HCT116 (cell line): ENCODE measurements at regions not wholly inside any gene's neighbourhood (a gene's known extent, or its start where the extent isn't known, plus 50 kb on each side); places are given as distances from the start of the nearest gene placed in this dataset.

Source experiments
- ATAC-seq: fragments of 200-7000 bp; cut with Tn5 transposase; 2 replicates; pipeline ENCODE4 v1.9.1; 2020; ENCODE audit warnings: mild to moderate bottlenecking, moderate library complexity
- BruUV-seq: library from RNA; stranded (reverse); fragments of 400-500 nt; replicated peaks from 2 replicates; lab custom pipeline; 2021; lab: Mats Ljungman, UMichigan
- CTCF ChIA-PET: fragments of 300-600 bp; sonication (Branson Sonifier 250); formaldehyde crosslinking; loops from one replicate; lab custom pipeline; 2021; ENCODE audit warnings: antibody characterized with exemption; lab: Charles Lee
- POLR2A ChIA-PET: fragments of 300-600, 350-600 bp; sonication (Branson Sonifier 250); formaldehyde crosslinking; loops from one replicate; lab custom pipeline; 2021; ENCODE audit warnings: antibody characterized with exemption; lab: Charles Lee
- RAD21 ChIA-PET, 2 experiments: fragments of 300-600 bp; sonication (Branson Sonifier 250); formaldehyde crosslinking; loops; one replicate each; lab custom pipeline; 2023; ENCODE audit warnings: low total read pairs in 2 of 2; ENCODE audit not compliant: uncharacterized antibody in 2 of 2, unreplicated experiment in 2 of 2, low non-redundant PET in 1 of 2; lab: Charles Lee
- DNase-seq: peaks from one replicate; pipeline ENCODE4 v3.0.0-alpha.2; 2010; ENCODE audit warnings: low read depth, low spot score
- H2AFZ ChIP-seq: fragments of 200-600 bp; shearing (Covaris generic), sonication (generic); 2 replicates; pipeline ENCODE4 v1.6.1; 2017; ENCODE audit warnings: low read depth, mixed run types, mixed read lengths, antibody characterized with exemption, low read length; ENCODE audit not compliant: poor library complexity, severe bottlenecking
- H3K27ac ChIP-seq: 2 replicates; pipeline ENCODE4 v1.5.1; 2012; ENCODE audit warnings: low read depth, low read length
- H3K27me3 ChIP-seq: fragments of 200-600 bp; sonication (generic); 2 replicates; pipeline ENCODE4 v1.6.1; 2016; ENCODE audit warnings: mixed run types, low read length, mixed read lengths; ENCODE audit not compliant: insufficient read depth
- H3K36me3 ChIP-seq, 2 experiments: fragments of 200-500 bp in 1 of 2; fragments of 200-600 bp in 1 of 2; sonication (Bioruptor generic) in 1 of 2; sonication (generic) in 1 of 2; 2 replicates each; pipeline versions ENCODE4 v1.5.1 to v1.6.1; 2014 to 2016; ENCODE audit warnings: low read length in 2 of 2, inconsistent platforms in 1 of 2, mixed read lengths in 1 of 2, mixed run types in 1 of 2; ENCODE audit not compliant: insufficient read depth in 2 of 2, control insufficient read depth in 1 of 2
- H3K4me1 ChIP-seq, 2 experiments: fragments of 200-600 bp in 1 of 2; sonication (generic) in 1 of 2; 2 replicates each; pipeline versions ENCODE4 v1.5.1 to v1.6.1; 2012 to 2017; ENCODE audit warnings: low read length in 2 of 2, inconsistent platforms in 1 of 2, mild to moderate bottlenecking in 1 of 2, mixed read lengths in 1 of 2, mixed run types in 1 of 2, moderate library complexity in 1 of 2; ENCODE audit not compliant: insufficient read depth in 2 of 2, control insufficient read depth in 1 of 2
- H3K4me2 ChIP-seq: fragments of 200-600 bp; sonication (generic); 2 replicates; pipeline ENCODE4 v1.6.1; 2017; ENCODE audit warnings: mixed run types, low read length, mixed read lengths
- H3K4me3 ChIP-seq, 2 experiments: fragments of 200-600 bp in 1 of 2; sonication (generic) in 1 of 2; replicated peaks in 1 of 2; 2 replicates each; pipeline ENCODE4 v1.5.1; 2011 to 2016; ENCODE audit warnings: low read length in 2 of 2, control low read depth in 1 of 2, low read depth in 1 of 2, mild to moderate bottlenecking in 1 of 2, mixed read lengths in 1 of 2, mixed run types in 1 of 2
- H3K79me2 ChIP-seq: fragments of 200-600 bp; sonication (generic); 2 replicates; pipeline ENCODE4 v1.6.1; 2017; ENCODE audit warnings: mild to moderate bottlenecking, mixed run types, low read length, moderate library complexity, mixed read lengths; ENCODE audit not compliant: insufficient read depth
- H3K9ac ChIP-seq: fragments of 200-600 bp; sonication (generic); 2 replicates; pipeline ENCODE4 v1.6.1; 2016; ENCODE audit warnings: low read length, mixed read lengths
- H3K9me2 ChIP-seq: fragments of 200-600 bp; sonication (generic), shearing (Covaris generic); 2 replicates; pipeline ENCODE4 v1.6.1; 2017; ENCODE audit warnings: mixed run types, mild to moderate bottlenecking, moderate library complexity; ENCODE audit not compliant: insufficient read depth
- H3K9me3 ChIP-seq, 2 experiments: fragments of 200-500 bp in 1 of 2; fragments of 200-600 bp in 1 of 2; sonication (Bioruptor generic) in 1 of 2; sonication (generic) in 1 of 2; 2 replicates each; pipeline ENCODE4 v1.6.1; 2014 to 2017; ENCODE audit warnings: low read length in 2 of 2, mixed read lengths in 2 of 2, inconsistent platforms in 1 of 2, low read depth in 1 of 2, mild to moderate bottlenecking in 1 of 2, mixed run types in 1 of 2, moderate library complexity in 1 of 2; ENCODE audit not compliant: control insufficient read depth in 1 of 2, insufficient read depth in 1 of 2
- H4K20me1 ChIP-seq: fragments of 200-600 bp; sonication (generic), shearing (Covaris generic); 2 replicates; pipeline ENCODE4 v1.6.1; 2017; ENCODE audit warnings: mixed run types, mild to moderate bottlenecking, moderate library complexity; ENCODE audit not compliant: insufficient read depth
- ATF3 ChIP-seq: IDR thresholded peaks from 2 replicates; pipeline ENCODE4 v1.6.1; 2012
- CBX3 ChIP-seq: IDR thresholded peaks from 2 replicates; pipeline ENCODE4 v1.6.1; 2012; ENCODE audit warnings: low read depth
- CEBPB ChIP-seq: IDR thresholded peaks from 2 replicates; pipeline ENCODE4 v1.6.1; 2012; ENCODE audit warnings: low read depth
- EGR1 ChIP-seq: IDR thresholded peaks from 2 replicates; pipeline ENCODE4 v1.6.1; 2012; ENCODE audit warnings: low read depth
- JUND ChIP-seq: IDR thresholded peaks from 2 replicates; pipeline ENCODE4 v1.6.1; 2012
- POLR2A ChIP-seq: IDR thresholded peaks from 2 replicates; pipeline ENCODE4 v1.7.0; 2011; ENCODE audit warnings: borderline replicate concordance; ENCODE audit not compliant: insufficient read depth, insufficient read length; ENCODE audit errors: extremely low read depth
- REST ChIP-seq: IDR thresholded peaks from 2 replicates; pipeline ENCODE4 v1.6.1; 2012; ENCODE audit warnings: low read depth
- TCF7L2 ChIP-seq: IDR thresholded peaks from 2 replicates; pipeline ENCODE4 v1.7.0; 2011; ENCODE audit warnings: borderline replicate concordance, inconsistent platforms; ENCODE audit not compliant: insufficient read depth, insufficient read length; ENCODE audit errors: extremely low read depth
- YY1 ChIP-seq: IDR thresholded peaks from 2 replicates; pipeline ENCODE4 v1.6.1; 2011; ENCODE audit warnings: low read length, low read depth, moderate library complexity, mild to moderate bottlenecking; ENCODE audit not compliant: insufficient replicate concordance; ENCODE audit errors: extremely low read depth
- ZBTB33 ChIP-seq: IDR thresholded peaks from 2 replicates; pipeline ENCODE4 v1.6.1; 2011; ENCODE audit warnings: mild to moderate bottlenecking, low read length, moderate library complexity; ENCODE audit not compliant: insufficient replicate concordance; ENCODE audit errors: extremely low read depth
- ZFX ChIP-seq: fragments of 450-650 bp; IDR thresholded peaks from 2 replicates; pipeline ENCODE4 v1.6.1; 2017
- intact Hi-C: fragments of 100-400 bp; cut with micrococcal nuclease; formaldehyde crosslinking; loops from 2 replicates; pipeline ENCODE4 v1.10.0; 2022
- TF ChIP-seq, protein P1 (sequence below), 3 experiments: fragments of 200-600 bp in 1 of 3; sonication (generic) in 1 of 3; IDR thresholded peaks in 2 of 3; conservative IDR thresholded peaks in 1 of 3; 2 replicates each; pipeline ENCODE4 v1.5.1; 2012 to 2017; ENCODE audit warnings: low read depth in 2 of 3, low read length in 2 of 3, antibody characterized with exemption in 1 of 3, borderline replicate concordance in 1 of 3, control low read depth in 1 of 3, mild to moderate bottlenecking in 1 of 3, mixed read lengths in 1 of 3, mixed run types in 1 of 3, moderate library complexity in 1 of 3; ENCODE audit not compliant: insufficient read depth in 1 of 3

DNA sequence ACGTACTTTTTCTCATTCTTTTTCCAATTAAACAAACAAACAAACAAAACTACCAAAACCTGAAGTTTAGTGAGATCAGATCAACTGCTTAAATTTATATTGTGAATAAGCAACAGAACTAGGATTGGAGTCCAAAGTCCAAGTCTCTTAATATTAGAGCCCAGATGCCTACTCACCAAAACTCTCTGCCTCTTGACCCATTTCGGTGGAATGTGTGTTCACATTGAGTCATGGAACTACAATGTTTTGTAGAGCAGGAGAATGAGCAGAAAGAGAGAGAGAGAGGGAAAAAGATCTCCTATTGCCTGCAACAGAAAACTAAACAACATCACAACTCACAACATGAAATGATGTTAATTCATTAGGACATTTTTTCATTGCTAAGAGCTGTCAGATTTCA, 751.1 kb downstream of the TLR4 start (continued):
- TF ChIP-seq, protein P1, sequence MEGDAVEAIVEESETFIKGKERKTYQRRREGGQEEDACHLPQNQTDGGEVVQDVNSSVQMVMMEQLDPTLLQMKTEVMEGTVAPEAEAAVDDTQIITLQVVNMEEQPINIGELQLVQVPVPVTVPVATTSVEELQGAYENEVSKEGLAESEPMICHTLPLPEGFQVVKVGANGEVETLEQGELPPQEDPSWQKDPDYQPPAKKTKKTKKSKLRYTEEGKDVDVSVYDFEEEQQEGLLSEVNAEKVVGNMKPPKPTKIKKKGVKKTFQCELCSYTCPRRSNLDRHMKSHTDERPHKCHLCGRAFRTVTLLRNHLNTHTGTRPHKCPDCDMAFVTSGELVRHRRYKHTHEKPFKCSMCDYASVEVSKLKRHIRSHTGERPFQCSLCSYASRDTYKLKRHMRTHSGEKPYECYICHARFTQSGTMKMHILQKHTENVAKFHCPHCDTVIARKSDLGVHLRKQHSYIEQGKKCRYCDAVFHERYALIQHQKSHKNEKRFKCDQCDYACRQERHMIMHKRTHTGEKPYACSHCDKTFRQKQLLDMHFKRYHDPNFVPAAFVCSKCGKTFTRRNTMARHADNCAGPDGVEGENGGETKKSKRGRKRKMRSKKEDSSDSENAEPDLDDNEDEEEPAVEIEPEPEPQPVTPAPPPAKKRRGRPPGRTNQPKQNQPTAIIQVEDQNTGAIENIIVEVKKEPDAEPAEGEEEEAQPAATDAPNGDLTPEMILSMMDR (IDR thresholded peaks at IDR 0.05 in 2 of 3, conservative IDR thresholded peaks at IDR 0.05 in 1 of 3; ENCODE audit: borderline replicate concordance in 1 of 3, insufficient read depth in 1 of 3, low read depth in 2 of 3, low read length in 2 of 3), result no peak
- no peak for TF ChIP-seq ATF3
- no peak for TF ChIP-seq CBX3
- no peak for TF ChIP-seq YY1
- no peak for TF ChIP-seq POLR2A

GRCh38 chr9:118455788-118456187, 751.6 kb downstream of the TLR4 start:
- no peak for DNase-seq
- H3K27ac ChIP-seq, result no peak overlapping the region
- H3K27me3 ChIP-seq, result no peaks in the 10 kb centered on the region
- intact Hi-C loops, result no loop called here
- no peak overlapping the region for H2AFZ ChIP-seq
- H3K4me1 ChIP-seq, result no peaks in the 10 kb centered on the region
- H3K4me2 ChIP-seq, result no peak overlapping the region
- no TSS peak for BruUV-seq
- H4K20me1 ChIP-seq, result no peaks in the 10 kb centered on the region
- no peak overlapping the region for H3K4me3 ChIP-seq
- ATAC-seq, result no peak
- ChIA-PET POLR2A (no interaction called here), RAD21 (no interaction called here), CTCF (no interaction called here)
- H3K79me2 ChIP-seq, result no peaks in the 10 kb centered on the region
- peaks cover 6 to 21% of the 10 kb centered on the region in 2 experiments; a peak in 2 of 4 replicates for H3K9me3 ChIP-seq
- no peaks in the 10 kb centered on the region for H3K36me3 ChIP-seq
- H3K9ac ChIP-seq, result no peak overlapping the region
- no peaks in the 10 kb centered on the region for H3K9me2 ChIP-seq
- TF ChIP-seq ATF3 (no peak), ZBTB33 (no peak), YY1 (no peak), REST (no peak), EGR1 (no peak), JUND (no peak), POLR2A (no peak), CEBPB (no peak), ZFX (no peak), TCF7L2 (no peak)
- TF ChIP-seq, protein P1 (IDR thresholded peaks at IDR 0.05 in 2 of 3, conservative IDR thresholded peaks at IDR 0.05 in 1 of 3; ENCODE audit: borderline replicate concordance in 1 of 3, insufficient read depth in 1 of 3, low read depth in 2 of 3, low read length in 2 of 3), result no peak
